Esophagus squamous epithelium (tissue), 5 donors: ENCODE measurements at regions not wholly inside any gene's neighbourhood (a gene's known extent, or its start where the extent isn't known, plus 50 kb on each side); places are given as distances from the start of the nearest gene placed in this dataset.

Experiments used
- DNase-seq: peaks from one replicate; lab custom pipeline; 2025; lab: John Stamatoyannopoulos, UW
- H3K27ac ChIP-seq, 4 donors: fragments of 200-600 bp; sonication (generic); one replicate each; pipeline ENCODE4 v1.5.1; 2016 to 2019; ENCODE audit warnings: mild to moderate bottlenecking in 1 of 4
- H3K27me3 ChIP-seq, 4 donors: fragments of 200-600 bp; sonication (generic); 1 replicate in 3 of 4; 2 replicates in 1 of 4; pipeline versions ENCODE4 v1.5.1 to v1.6.0; 2017 to 2021; ENCODE audit warnings: antibody characterized with exemption in 1 of 4
- H3K36me3 ChIP-seq, 3 donors: fragments of 200-600 bp; sonication (generic); one replicate each; pipeline ENCODE4 v1.5.1; 2016 to 2019
- H3K4me1 ChIP-seq, 3 donors: fragments of 200-600 bp; sonication (generic); one replicate each; pipeline ENCODE4 v1.5.1; 2017 to 2019
- H3K4me3 ChIP-seq, 4 donors: fragments of 200-600 bp; sonication (generic); 1 replicate in 3 of 4; 2 replicates in 1 of 4; pipeline ENCODE4 v1.5.1; 2016 to 2019; ENCODE audit warnings: mild to moderate bottlenecking in 2 of 4, moderate library complexity in 1 of 4
- H3K9me3 ChIP-seq, 3 donors: fragments of 200-600 bp; sonication (generic); one replicate each; pipeline ENCODE4 v1.5.1; 2016 to 2019
- POLR2A ChIP-seq, 4 donors: fragments of 450-650 bp; IDR thresholded peaks; one replicate each; pipeline ENCODE4 v1.6.1; 2017; ENCODE audit warnings: antibody characterized with exemption in 4 of 4, mild to moderate bottlenecking in 4 of 4, moderate library complexity in 3 of 4
- WGBS, 2 donors: methylation state at CpG; one replicate each; pipeline ENCODE4 v1.1.5; 2018; 5-methylcytosine and 5-hydroxymethylcytosine counted together
- intact Hi-C: fragments of 100-400 bp; cut with DNase I; formaldehyde crosslinking; loops from one replicate; pipeline ENCODE4 v1.15.0; 2022
- TF ChIP-seq, protein P1 (sequence below), 6 experiments: fragments of 450-650 bp in 4 of 6; fragments of 200-600 bp in 2 of 6; sonication (generic) in 2 of 6; IDR thresholded peaks; one replicate each; pipeline ENCODE4 v1.5.1; 2016 to 2019; ENCODE audit warnings: antibody characterized with exemption in 6 of 6, mild to moderate bottlenecking in 4 of 6, moderate library complexity in 4 of 6
- donor health status: DM: yes; HTN: yes; CAD: no.

GRCh38 chr9:90741036-90741435 is 60.6 kb upstream of the SYK start:
- no peak for DNase-seq
- 60 to 93% methylated on average over 1 of the region's 1 CpG for WGBS, 2 donors
- H3K27ac ChIP-seq, result no peak overlapping the region
- intact Hi-C loops, result no loop called here
- H3K4me1 ChIP-seq, result no peaks in the 10 kb centered on the region
- H3K36me3 ChIP-seq, result no peaks in the 10 kb centered on the region
- H3K27me3 ChIP-seq, result no peaks in the 10 kb centered on the region
- TF ChIP-seq POLR2A (IDR thresholded peaks at IDR 0.05), result no peak
- TF ChIP-seq, protein P1, sequence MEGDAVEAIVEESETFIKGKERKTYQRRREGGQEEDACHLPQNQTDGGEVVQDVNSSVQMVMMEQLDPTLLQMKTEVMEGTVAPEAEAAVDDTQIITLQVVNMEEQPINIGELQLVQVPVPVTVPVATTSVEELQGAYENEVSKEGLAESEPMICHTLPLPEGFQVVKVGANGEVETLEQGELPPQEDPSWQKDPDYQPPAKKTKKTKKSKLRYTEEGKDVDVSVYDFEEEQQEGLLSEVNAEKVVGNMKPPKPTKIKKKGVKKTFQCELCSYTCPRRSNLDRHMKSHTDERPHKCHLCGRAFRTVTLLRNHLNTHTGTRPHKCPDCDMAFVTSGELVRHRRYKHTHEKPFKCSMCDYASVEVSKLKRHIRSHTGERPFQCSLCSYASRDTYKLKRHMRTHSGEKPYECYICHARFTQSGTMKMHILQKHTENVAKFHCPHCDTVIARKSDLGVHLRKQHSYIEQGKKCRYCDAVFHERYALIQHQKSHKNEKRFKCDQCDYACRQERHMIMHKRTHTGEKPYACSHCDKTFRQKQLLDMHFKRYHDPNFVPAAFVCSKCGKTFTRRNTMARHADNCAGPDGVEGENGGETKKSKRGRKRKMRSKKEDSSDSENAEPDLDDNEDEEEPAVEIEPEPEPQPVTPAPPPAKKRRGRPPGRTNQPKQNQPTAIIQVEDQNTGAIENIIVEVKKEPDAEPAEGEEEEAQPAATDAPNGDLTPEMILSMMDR (IDR thresholded peaks at IDR 0.05), result no peak
- H3K9me3 ChIP-seq, result peaks cover 0 to 10% (median 0%) of the 10 kb centered on the region in 3 donors
- H3K4me3 ChIP-seq, result no peak overlapping the region

GRCh38 chr9:90737742-90738141 is 63.9 kb upstream of the SYK start:
- TF ChIP-seq POLR2A (IDR thresholded peaks at IDR 0.05), result no peak
- TF ChIP-seq, protein P1 (IDR thresholded peaks at IDR 0.05), result no peak
- intact Hi-C loops, result no loop called here
- WGBS, 2 donors, result 92% methylated on average over 1 of the region's 1 CpG; no CpG with 5 or more reads in 1 of the 2 donors

DNA sequence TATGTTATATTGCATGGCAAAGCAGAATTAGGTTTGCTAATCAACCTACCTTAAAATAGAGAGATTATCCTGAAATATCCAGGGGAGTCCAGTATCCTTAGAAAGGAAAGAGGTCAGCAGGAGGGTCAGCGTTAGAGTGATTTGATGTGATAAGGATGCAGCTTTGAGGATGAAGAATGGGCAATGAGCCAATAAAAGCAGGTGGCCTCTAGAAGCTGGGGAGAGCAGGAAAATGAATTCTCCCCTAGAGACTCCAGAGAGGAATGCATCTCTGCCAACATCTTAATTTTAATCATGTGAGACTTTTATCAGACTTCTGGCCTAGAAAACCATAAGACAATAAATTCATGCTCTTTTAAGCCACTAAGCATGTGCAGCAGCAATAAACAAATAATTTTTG is 65.7 kb upstream of the SYK start:
- H3K27me3 ChIP-seq, result no peaks in the 10 kb centered on the region
- TF ChIP-seq, protein P1 (IDR thresholded peaks at IDR 0.05), result no peak
- no peak for TF ChIP-seq POLR2A (IDR thresholded peaks at IDR 0.05)
- no peak overlapping the region for H3K27ac ChIP-seq
- 63 to 70% methylated on average over 1 of the region's 1 CpG for WGBS, 2 donors
- DNase-seq, result no peak
- peaks cover 0 to 10% (median 0%) of the 10 kb centered on the region in 3 donors for H3K9me3 ChIP-seq
- no peak overlapping the region for H3K4me3 ChIP-seq
- no peaks in the 10 kb centered on the region for H3K36me3 ChIP-seq
- intact Hi-C loops, result no loop called here
- H3K4me1 ChIP-seq, result no peaks in the 10 kb centered on the region

More at GRCh38 chr9:90737742-90738141, 63.9 kb upstream of the SYK start:
- no peaks in the 10 kb centered on the region for H3K4me1 ChIP-seq
- no peaks in the 10 kb centered on the region for H3K36me3 ChIP-seq
- H3K27me3 ChIP-seq, result no peaks in the 10 kb centered on the region
- no peak overlapping the region for H3K27ac ChIP-seq
- DNase-seq, result no peak
- no peak overlapping the region for H3K4me3 ChIP-seq
- H3K9me3 ChIP-seq, result peaks cover 0 to 10% (median 0%) of the 10 kb centered on the region in 3 donors

GRCh38 chr9:90734631-90735030 is 67.0 kb upstream of the SYK start:
- no peak for TF ChIP-seq POLR2A (IDR thresholded peaks at IDR 0.05)
- TF ChIP-seq, protein P1 (IDR thresholded peaks at IDR 0.05), result no peak
- intact Hi-C loops, result no loop called here
- Histone ChIP-seq H3K4me1 (no peaks in the 10 kb centered on the region), H3K4me3 (no peak overlapping the region), H3K36me3 (no peaks in the 10 kb centered on the region), H3K9me3 (peaks cover 0 to 10% (median 0%) of the 10 kb centered on the region in 3 donors), H3K27me3 (peaks cover 0 to 6% (median 0%) of the 10 kb centered on the region in 4 donors), H3K27ac (no peak overlapping the region)
- 44 to 58% methylated on average over 7 of the region's 7 CpGs for WGBS, 2 donors
- no peak for DNase-seq

DNA sequence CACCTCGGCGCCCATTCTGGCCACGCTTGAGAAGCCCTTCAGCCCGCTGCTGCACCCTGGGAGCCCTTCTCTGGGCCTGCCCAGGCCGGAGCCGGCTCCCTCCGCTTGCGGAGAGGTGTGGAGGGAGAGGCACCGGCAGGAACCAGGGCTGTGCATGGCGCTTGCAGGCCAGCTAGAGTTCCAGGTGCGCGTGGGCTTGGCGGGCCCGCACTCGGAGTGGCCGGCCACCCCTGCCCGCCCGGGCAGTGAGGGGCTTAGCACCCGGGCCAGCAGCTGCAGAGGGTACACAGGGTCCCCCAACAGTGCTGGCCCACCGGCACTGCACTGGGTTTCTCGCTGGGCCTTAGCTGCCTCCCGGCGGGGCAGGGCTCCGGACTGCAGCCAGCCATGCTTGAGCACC is 72.3 kb upstream of the SYK start:
- H3K36me3 ChIP-seq, result no peaks in the 10 kb centered on the region
- H3K27ac ChIP-seq, result no peak overlapping the region
- DNase-seq, result no peak
- H3K27me3 ChIP-seq, result peaks cover 0 to 6% (median 0%) of the 10 kb centered on the region in 4 donors
- intact Hi-C loops, result no loop called here
- H3K4me3 ChIP-seq, result no peak overlapping the region
- WGBS, 2 donors, result 90 to 93% methylated on average over 5 to 8 of the region's 24 CpGs
- H3K4me1 ChIP-seq, result no peaks in the 10 kb centered on the region
- H3K9me3 ChIP-seq, result no peaks in the 10 kb centered on the region
- TF ChIP-seq, protein P1 (IDR thresholded peaks at IDR 0.05), result no peak
- no peak for TF ChIP-seq POLR2A (IDR thresholded peaks at IDR 0.05)
